ENCODE measurements at regions not wholly inside any gene's neighbourhood (a gene's known extent, or its start where the extent isn't known, plus 50 kb on each side); places are given as distances from the start of the nearest gene placed in this dataset.

- peaks cover 3% of the 10 kb centered on the region for H3K4me1 ChIP-seq (ENCODE audit: insufficient read depth)
- 76% methylated on average over 8 of the region's 8 CpGs for WGBS (ENCODE audit: low lambda C conversion rate, missing lambda C conversion rate)
These were observed 148.0 kb downstream of the OAT start for GRCh38 chr10:124270530-124271327.

GRCh38 chr10:124268976-124269375 lies 149.7 kb downstream of the OAT start:
- DNase-seq (ENCODE audit: low spot score), result no peak
- H3K9me2 ChIP-seq (replicated peaks; ENCODE audit: insufficient read depth), result no peaks in the 10 kb centered on the region
- no peaks in the 10 kb centered on the region for H4K20me1 ChIP-seq (ENCODE audit: insufficient read depth, poor library complexity, severe bottlenecking)
- H2AFZ ChIP-seq, result no peak overlapping the region
- 90% methylated on average over 5 of the region's 5 CpGs for WGBS (ENCODE audit: low lambda C conversion rate, missing lambda C conversion rate)
- no peak overlapping the region for H3K27ac ChIP-seq
- H3K27me3 ChIP-seq, result no peaks in the 10 kb centered on the region
- no peaks in the 10 kb centered on the region for H3K9me3 ChIP-seq (ENCODE audit: low read depth)
- TF ChIP-seq EZH2 (IDR thresholded peaks at IDR 0.05; ENCODE audit: borderline replicate concordance) (no peak), CTCF (IDR thresholded peaks at IDR 0.05; ENCODE audit: poor library complexity) (no peak), EZH2phosphoT487 (IDR thresholded peaks at IDR 0.05; ENCODE audit: low read depth, severe bottlenecking, unreplicated experiment) (no peak)
- no peaks in the 10 kb centered on the region for H3K79me2 ChIP-seq
- H3K36me3 ChIP-seq (replicated peaks; ENCODE audit: insufficient read depth, low read depth), result no peaks in the 10 kb centered on the region
- H3K4me3 ChIP-seq, result no peak overlapping the region
- H3K4me1 ChIP-seq (ENCODE audit: insufficient read depth), result peaks cover 3% of the 10 kb centered on the region
- H3K4me2 ChIP-seq, result no peak overlapping the region

More at GRCh38 chr10:124270530-124271327, 148.0 kb downstream of the OAT start:
- DNase-seq (ENCODE audit: low spot score), result no peak
- H3K36me3 ChIP-seq (replicated peaks; ENCODE audit: insufficient read depth, low read depth), result no peaks in the 10 kb centered on the region
- H2AFZ ChIP-seq, result no peak overlapping the region
- no peak overlapping the region for H3K27ac ChIP-seq
- TF ChIP-seq EZH2phosphoT487 (IDR thresholded peaks at IDR 0.05; ENCODE audit: low read depth, severe bottlenecking, unreplicated experiment) (no peak), CTCF (IDR thresholded peaks at IDR 0.05; ENCODE audit: poor library complexity) (no peak), EZH2 (IDR thresholded peaks at IDR 0.05; ENCODE audit: borderline replicate concordance) (no peak)
- no peaks in the 10 kb centered on the region for H4K20me1 ChIP-seq (ENCODE audit: insufficient read depth, poor library complexity, severe bottlenecking)
- no peaks in the 10 kb centered on the region for H3K27me3 ChIP-seq
- no peaks in the 10 kb centered on the region for H3K9me3 ChIP-seq (ENCODE audit: low read depth)
- no peak overlapping the region for H3K4me2 ChIP-seq
- no peak overlapping the region for H3K4me3 ChIP-seq
- H3K79me2 ChIP-seq, result no peaks in the 10 kb centered on the region
- no peaks in the 10 kb centered on the region for H3K9me2 ChIP-seq (replicated peaks; ENCODE audit: insufficient read depth)

- Histone ChIP-seq H3K4me3 (no peak overlapping the region), H3K79me2 (no peaks in the 10 kb centered on the region), H3K9me2 (replicated peaks; ENCODE audit: insufficient read depth) (no peaks in the 10 kb centered on the region), H2AFZ (no peak overlapping the region), H3K4me1 (ENCODE audit: insufficient read depth) (peaks cover 3% of the 10 kb centered on the region), H3K27me3 (no peaks in the 10 kb centered on the region), H3K9me3 (ENCODE audit: low read depth) (no peaks in the 10 kb centered on the region), H3K4me2 (no peak overlapping the region), H3K36me3 (replicated peaks; ENCODE audit: insufficient read depth, low read depth) (no peaks in the 10 kb centered on the region), H4K20me1 (ENCODE audit: insufficient read depth, poor library complexity, severe bottlenecking) (no peaks in the 10 kb centered on the region), H3K27ac (no peak overlapping the region)
- WGBS (ENCODE audit: low lambda C conversion rate, missing lambda C conversion rate), result 81% methylated on average over 6 of the region's 6 CpGs
- DNase-seq (ENCODE audit: low spot score), result no peak
- TF ChIP-seq EZH2 (IDR thresholded peaks at IDR 0.05; ENCODE audit: borderline replicate concordance) (no peak), CTCF (IDR thresholded peaks at IDR 0.05; ENCODE audit: poor library complexity) (no peak), EZH2phosphoT487 (IDR thresholded peaks at IDR 0.05; ENCODE audit: low read depth, severe bottlenecking, unreplicated experiment) (no peak)
These were observed 150.7 kb downstream of the OAT start for GRCh38 chr10:124267911-124268549.
